NB4 (cell line): ENCODE measurements at regions not wholly inside any gene's neighbourhood (a gene's known extent, or its start where the extent isn't known, plus 50 kb on each side); places are given as distances from the start of the nearest gene placed in this dataset.

ENCODE experiments used
- DNase-seq: peaks from one replicate; pipeline ENCODE4 v3.0.0; 2010; ENCODE audit warnings: low read depth
- H3K4me3 ChIP-seq: one replicate; pipeline ENCODE4 v1.5.1; 2011; ENCODE audit warnings: mild to moderate bottlenecking, low read depth, low read length, moderate library complexity
- MYC ChIP-seq: IDR thresholded peaks from 2 replicates; pipeline ENCODE4 v1.6.1; 2011; ENCODE audit warnings: low read depth, low read length
- POLR2A ChIP-seq: IDR thresholded peaks from 2 replicates; pipeline ENCODE4 v1.6.1; 2011; ENCODE audit warnings: mild to moderate bottlenecking; ENCODE audit not compliant: insufficient read length; ENCODE audit errors: extremely low read depth
- TF ChIP-seq, protein P1 (sequence below): IDR thresholded peaks from 2 replicates; pipeline ENCODE4 v1.6.1; 2011; ENCODE audit warnings: low read depth, low read length
- TF ChIP-seq, protein P2 (sequence below): IDR thresholded peaks from one replicate; pipeline ENCODE4 v1.5.1; 2012; ENCODE audit warnings: low read depth, low read length

DNA sequence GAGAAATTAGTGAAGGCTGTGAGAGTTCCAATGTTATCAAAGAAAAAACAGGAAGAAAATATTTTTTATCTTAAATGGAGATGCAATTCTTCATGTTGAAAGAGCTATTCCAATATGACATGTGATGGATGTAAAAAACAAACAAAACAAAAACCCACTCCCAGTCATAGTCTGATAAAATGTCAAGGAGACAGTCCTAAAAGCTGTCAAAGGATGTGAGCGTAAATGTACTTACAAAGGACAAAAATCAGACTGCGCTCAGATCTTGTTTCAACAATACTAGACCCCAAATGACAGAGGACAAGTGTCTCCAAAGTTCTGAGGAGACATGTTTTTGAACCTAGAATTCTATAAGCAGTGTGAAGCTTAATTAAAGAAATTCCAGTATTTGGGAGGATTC, 265.8 kb downstream of the PLPP3 start:
- DNase-seq, result no peak
- no peak overlapping the region for H3K4me3 ChIP-seq
- TF ChIP-seq MYC (no peak), POLR2A (no peak)
- TF ChIP-seq, protein P1, sequence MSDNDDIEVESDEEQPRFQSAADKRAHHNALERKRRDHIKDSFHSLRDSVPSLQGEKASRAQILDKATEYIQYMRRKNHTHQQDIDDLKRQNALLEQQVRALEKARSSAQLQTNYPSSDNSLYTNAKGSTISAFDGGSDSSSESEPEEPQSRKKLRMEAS, result no peak
- TF ChIP-seq, protein P2, sequence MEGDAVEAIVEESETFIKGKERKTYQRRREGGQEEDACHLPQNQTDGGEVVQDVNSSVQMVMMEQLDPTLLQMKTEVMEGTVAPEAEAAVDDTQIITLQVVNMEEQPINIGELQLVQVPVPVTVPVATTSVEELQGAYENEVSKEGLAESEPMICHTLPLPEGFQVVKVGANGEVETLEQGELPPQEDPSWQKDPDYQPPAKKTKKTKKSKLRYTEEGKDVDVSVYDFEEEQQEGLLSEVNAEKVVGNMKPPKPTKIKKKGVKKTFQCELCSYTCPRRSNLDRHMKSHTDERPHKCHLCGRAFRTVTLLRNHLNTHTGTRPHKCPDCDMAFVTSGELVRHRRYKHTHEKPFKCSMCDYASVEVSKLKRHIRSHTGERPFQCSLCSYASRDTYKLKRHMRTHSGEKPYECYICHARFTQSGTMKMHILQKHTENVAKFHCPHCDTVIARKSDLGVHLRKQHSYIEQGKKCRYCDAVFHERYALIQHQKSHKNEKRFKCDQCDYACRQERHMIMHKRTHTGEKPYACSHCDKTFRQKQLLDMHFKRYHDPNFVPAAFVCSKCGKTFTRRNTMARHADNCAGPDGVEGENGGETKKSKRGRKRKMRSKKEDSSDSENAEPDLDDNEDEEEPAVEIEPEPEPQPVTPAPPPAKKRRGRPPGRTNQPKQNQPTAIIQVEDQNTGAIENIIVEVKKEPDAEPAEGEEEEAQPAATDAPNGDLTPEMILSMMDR, result no peak

- no peak overlapping the region for H3K4me3 ChIP-seq
- DNase-seq, result no peak
- TF ChIP-seq MYC, result no peak
- TF ChIP-seq, protein P1, result no peak
- TF ChIP-seq, protein P2, result no peak
- TF ChIP-seq POLR2A, result no peak
Measured at GRCh38 chr1:56311766-56312165, 267.6 kb downstream of the PLPP3 start.

DNA sequence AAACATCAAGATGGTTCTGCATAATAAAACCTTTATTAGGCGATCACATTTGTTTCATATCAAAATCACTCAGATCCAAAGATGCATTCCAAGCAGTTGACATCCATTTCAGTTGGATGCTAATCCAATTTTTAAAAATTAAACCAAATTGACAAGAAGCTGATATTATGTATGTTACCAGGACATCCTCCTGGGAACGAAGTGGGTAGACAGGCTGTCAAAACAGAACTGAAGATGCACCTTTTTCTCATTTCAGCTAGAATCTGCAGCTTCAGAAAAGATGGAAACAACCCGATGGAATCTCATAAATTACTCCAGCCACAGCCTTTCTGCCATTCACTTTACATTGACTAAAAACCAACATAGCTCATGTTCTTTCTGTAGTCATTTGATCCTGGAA, 268.4 kb downstream of the PLPP3 start:
- TF ChIP-seq POLR2A, result no peak
- TF ChIP-seq MYC, result no peak
- TF ChIP-seq, protein P1, result no peak
- TF ChIP-seq, protein P2, result no peak
- no peak overlapping the region for H3K4me3 ChIP-seq
- DNase-seq, result no peak

- TF ChIP-seq, protein P1, result no peak
- TF ChIP-seq, protein P2, result no peak
- TF ChIP-seq POLR2A (no peak), MYC (no peak)
- DNase-seq, result no peak
Measured at GRCh38 chr1:56309065-56309464, 270.3 kb downstream of the PLPP3 start.

GRCh38 chr1:56304975-56305374, 274.4 kb downstream of the PLPP3 start:
- no peak for TF ChIP-seq POLR2A
- no peak for TF ChIP-seq MYC
- TF ChIP-seq, protein P1, result no peak
- TF ChIP-seq, protein P2, result no peak
- no peak overlapping the region for H3K4me3 ChIP-seq
- DNase-seq, result no peak

More at GRCh38 chr1:56309065-56309464, 270.3 kb downstream of the PLPP3 start:
- H3K4me3 ChIP-seq, result no peak overlapping the region
